H9 (cell line): ENCODE measurements at regions not wholly inside any gene's neighbourhood (a gene's known extent, or its start where the extent isn't known, plus 50 kb on each side); places are given as distances from the start of the nearest gene placed in this dataset.
A peak's percentile ranks its signal among the peaks of the same experiment; 100 is the strongest.

Experiments
- DNase-seq: peaks from one replicate; pipeline ENCODE4 v3.0.0-alpha.2; 2017
- H2AFZ ChIP-seq: one replicate; pipeline ENCODE4 v1.6.1; 2013; ENCODE audit warnings: mild to moderate bottlenecking, low read length, control low read depth, moderate library complexity
- H2AK5ac ChIP-seq: 2 replicates; pipeline ENCODE4 v1.6.1; 2013; ENCODE audit warnings: low read length, control low read depth, mixed read lengths; ENCODE audit not compliant: insufficient read length
- H2BK120ac ChIP-seq: one replicate; pipeline ENCODE4 v1.6.1; 2013; ENCODE audit warnings: low read depth, mild to moderate bottlenecking, low read length, control low read depth, inconsistent platforms; ENCODE audit not compliant: poor library complexity, severe bottlenecking
- H2BK12ac ChIP-seq: 2 replicates; pipeline ENCODE4 v1.6.1; 2013; ENCODE audit warnings: low read length, control low read depth, mixed read lengths, low read depth; ENCODE audit not compliant: insufficient read length
- H2BK15ac ChIP-seq: 2 replicates; pipeline ENCODE4 v1.6.1; 2013; ENCODE audit warnings: low read depth, low read length, control low read depth
- H2BK20ac ChIP-seq: one replicate; pipeline ENCODE4 v1.6.1; 2013; ENCODE audit warnings: low read depth, mild to moderate bottlenecking, low read length, control low read depth, inconsistent platforms; ENCODE audit not compliant: poor library complexity, severe bottlenecking
- H2BK5ac ChIP-seq: 2 replicates; pipeline ENCODE4 v1.6.1; 2013; ENCODE audit warnings: low read length, control low read depth, mixed read lengths; ENCODE audit not compliant: insufficient read length
- H3K14ac ChIP-seq: 2 replicates; pipeline ENCODE4 v1.6.1; 2013; ENCODE audit warnings: low read length, control low read depth; ENCODE audit not compliant: insufficient read depth
- H3K18ac ChIP-seq: 2 replicates; pipeline ENCODE4 v1.6.1; 2013; ENCODE audit warnings: low read depth, mild to moderate bottlenecking, mixed read lengths, low read length, control low read depth; ENCODE audit not compliant: insufficient read length
- H3K23ac ChIP-seq: 2 replicates; pipeline ENCODE4 v1.6.1; 2013; ENCODE audit warnings: low read length, control low read depth, mixed read lengths, low read depth; ENCODE audit not compliant: insufficient read length
- H3K23me2 ChIP-seq: 2 replicates; pipeline ENCODE4 v1.6.1; 2013; ENCODE audit warnings: low read depth, mild to moderate bottlenecking, mixed read lengths, low read length, control low read depth; ENCODE audit not compliant: insufficient read length, poor library complexity, severe bottlenecking
- H3K27ac ChIP-seq: 2 replicates; pipeline ENCODE4 v1.5.1; 2013; ENCODE audit warnings: low read length, control low read depth, mixed read lengths, low read depth; ENCODE audit not compliant: insufficient read length
- H3K27me3 ChIP-seq: 2 replicates; pipeline ENCODE4 v1.6.1; 2013; ENCODE audit warnings: low read length, control low read depth, inconsistent platforms; ENCODE audit not compliant: insufficient read depth
- H3K4ac ChIP-seq: 2 replicates; pipeline ENCODE4 v1.6.1; 2013; ENCODE audit warnings: low read depth, mild to moderate bottlenecking, control low read depth, inconsistent platforms, low read length, moderate library complexity
- H3K4me1 ChIP-seq: 2 replicates; pipeline ENCODE4 v1.6.1; 2013; ENCODE audit warnings: low read length, control low read depth, inconsistent platforms; ENCODE audit not compliant: insufficient read depth
- H3K4me2 ChIP-seq: 2 replicates; pipeline ENCODE4 v1.6.1; 2013; ENCODE audit warnings: low read length, control low read depth, mixed read lengths; ENCODE audit not compliant: insufficient read length, insufficient read depth
- H3K56ac ChIP-seq: 2 replicates; pipeline ENCODE4 v1.6.1; 2013; ENCODE audit warnings: low read depth, mild to moderate bottlenecking, mixed read lengths, low read length, control low read depth; ENCODE audit not compliant: insufficient read length
- H3K79me1 ChIP-seq: 2 replicates; pipeline ENCODE4 v1.6.1; 2013; ENCODE audit warnings: low read depth, mild to moderate bottlenecking, moderate library complexity, low read length, control low read depth, inconsistent platforms; ENCODE audit not compliant: insufficient read depth, poor library complexity, severe bottlenecking
- H3K79me2 ChIP-seq: 2 replicates; pipeline ENCODE4 v1.6.1; 2013; ENCODE audit warnings: low read length, control low read depth, inconsistent platforms; ENCODE audit not compliant: insufficient read depth
- H3K9ac ChIP-seq: 2 replicates; pipeline ENCODE4 v1.6.1; 2013; ENCODE audit warnings: low read length, control low read depth, mixed read lengths; ENCODE audit not compliant: insufficient read length; ENCODE audit errors: extremely low read depth
- H3K9me3 ChIP-seq: one replicate; pipeline ENCODE4 v1.6.1; 2013; ENCODE audit warnings: low read depth, low read length, inconsistent platforms; ENCODE audit not compliant: control insufficient read depth
- H3T11ph ChIP-seq: one replicate; pipeline ENCODE4 v1.6.1; 2013; ENCODE audit warnings: mild to moderate bottlenecking, low read length, control low read depth, inconsistent platforms
- H4K20me1 ChIP-seq: one replicate; pipeline ENCODE4 v1.6.1; 2013; ENCODE audit not compliant: control insufficient read depth, insufficient read length, insufficient read depth
- H4K5ac ChIP-seq: 2 replicates; pipeline ENCODE4 v1.6.1; 2013; ENCODE audit warnings: low read depth, mild to moderate bottlenecking, mixed read lengths, low read length, control low read depth; ENCODE audit not compliant: insufficient read length
- H4K8ac ChIP-seq: replicated peaks from 2 replicates; pipeline ENCODE4 v1.6.1; 2013; ENCODE audit warnings: low read length, control low read depth, mixed read lengths, low read depth; ENCODE audit not compliant: insufficient read length
- H4K91ac ChIP-seq: 2 replicates; pipeline ENCODE4 v1.6.1; 2013; ENCODE audit warnings: low read depth, mild to moderate bottlenecking, moderate library complexity, mixed read lengths, low read length, control low read depth; ENCODE audit not compliant: insufficient read length
- H3K27ac Mint-ChIP-seq, 3 experiments: 2 replicates in 2 of 3; 3 replicates in 1 of 3; pipeline ENCODE4 v1.8.0; 2020 to 2021; ENCODE audit warnings: mixed read lengths in 3 of 3, mild to moderate bottlenecking in 1 of 3, moderate library complexity in 1 of 3
- H3K27me3 Mint-ChIP-seq: 2 replicates; pipeline ENCODE4 v1.8.0; 2021; ENCODE audit warnings: low read depth, mild to moderate bottlenecking, moderate library complexity, mixed read lengths
- H3K36me3 Mint-ChIP-seq, 3 experiments: 2 replicates in 2 of 3; 3 replicates in 1 of 3; pipeline ENCODE4 v1.8.0; 2020 to 2021; ENCODE audit warnings: low read depth in 3 of 3, mixed read lengths in 3 of 3; ENCODE audit not compliant: insufficient read depth in 1 of 3
- H3K4me1 Mint-ChIP-seq, 2 experiments: 2 replicates each; pipeline ENCODE4 v1.8.0; 2020; ENCODE audit warnings: mixed read lengths in 2 of 2
- H3K4me3 Mint-ChIP-seq, 2 experiments: 2 replicates in 1 of 2; 3 replicates in 1 of 2; pipeline ENCODE4 v1.8.0; 2020 to 2021; ENCODE audit warnings: mild to moderate bottlenecking in 2 of 2, mixed read lengths in 2 of 2, moderate library complexity in 1 of 2
- H3K9me3 Mint-ChIP-seq, 2 experiments: 2 replicates in 1 of 2; 3 replicates in 1 of 2; pipeline ENCODE4 v1.8.0; 2020; ENCODE audit warnings: mild to moderate bottlenecking in 2 of 2, mixed read lengths in 2 of 2, moderate library complexity in 1 of 2
- WGBS: extraction: QIAGEN DNeasy Blood & Tissue Kit; methylation state at CpG from one replicate; pipeline ENCODE4 v1.1.7; 2013; ENCODE audit warnings: missing lambda C conversion rate, low lambda C conversion rate, mixed read lengths; ENCODE audit not compliant: insufficient read length; ENCODE audit errors: extremely low coverage; 5-methylcytosine and 5-hydroxymethylcytosine counted together
- TF ChIP-seq, protein P1 (sequence below): fragments of 200-600 bp; sonication (generic); conservative IDR thresholded peaks from 3 replicates; pipeline ENCODE4 v1.8.0; 2021; ENCODE audit warnings: antibody characterized with exemption, mild to moderate bottlenecking

DNA sequence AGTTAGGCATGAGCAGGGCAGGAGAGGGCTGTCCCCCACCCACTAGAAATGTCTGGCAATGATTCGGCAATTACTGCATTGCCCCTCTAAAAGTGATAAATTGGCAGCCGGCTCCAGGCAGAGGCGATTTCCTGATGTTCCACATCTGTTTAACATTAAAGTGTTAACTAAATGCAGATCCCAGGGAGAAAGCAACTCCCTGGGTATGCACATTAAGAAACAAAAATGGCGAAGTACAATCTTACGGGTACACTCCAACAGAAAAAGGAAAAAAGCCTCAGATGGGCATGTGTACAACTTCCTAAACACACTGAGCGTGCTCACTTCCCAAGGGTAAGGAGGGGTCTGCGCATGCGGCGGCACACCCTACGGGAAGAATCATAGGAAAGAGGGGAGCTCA is 314.4 kb downstream of the CASP12 start:
- H3K14ac ChIP-seq = no peak overlapping the region
- no peak overlapping the region for H2BK12ac ChIP-seq
- no peak overlapping the region for H4K5ac ChIP-seq
- H2AFZ ChIP-seq = no peak overlapping the region
- H3K18ac ChIP-seq = no peak overlapping the region
- no peak overlapping the region for H2BK5ac ChIP-seq
- no peak overlapping the region for H4K91ac ChIP-seq
- H3K79me1 ChIP-seq = no peaks in the 10 kb centered on the region
- peaks cover 15 to 21% of the 10 kb centered on the region in 2 experiments for H3K4me1 Mint-ChIP-seq
- no peaks in the 10 kb centered on the region for H3K27me3 ChIP-seq
- no peak overlapping the region for H4K8ac ChIP-seq
- H3K27me3 Mint-ChIP-seq = peaks cover 2% of the 10 kb centered on the region; the same call in 1 of the 2 replicates
- no peak overlapping the region for H3K4me2 ChIP-seq
- peaks cover 0 to 6% (median 0%) of the 10 kb centered on the region in 3 experiments; a peak in 2 of 7 replicates for H3K36me3 Mint-ChIP-seq
- no peak overlapping the region for H2AK5ac ChIP-seq
- no peak overlapping the region for H3T11ph ChIP-seq
- no peak overlapping the region for H3K9ac ChIP-seq
- no peak for DNase-seq
- no peak overlapping the region for H2BK120ac ChIP-seq
- no peak overlapping the region for H3K4me3 Mint-ChIP-seq
- no peak overlapping the region for H3K4ac ChIP-seq
- H3K23ac ChIP-seq = no peak overlapping the region
- no peaks in the 10 kb centered on the region for H3K79me2 ChIP-seq
- H3K27ac Mint-ChIP-seq = peak overlapping the region in 1 of 3 experiments; percentile 83; a peak in 1 of 7 replicates
- H4K20me1 ChIP-seq = no peaks in the 10 kb centered on the region
- H2BK15ac ChIP-seq = no peak overlapping the region
- H3K23me2 ChIP-seq = no peaks in the 10 kb centered on the region
- H3K9me3 ChIP-seq = no peaks in the 10 kb centered on the region
- no CpG with 5 or more reads among the region's 10 CpGs for WGBS
- H3K27ac ChIP-seq = no peak overlapping the region
- H3K56ac ChIP-seq = no peak overlapping the region
- TF ChIP-seq, protein P1, sequence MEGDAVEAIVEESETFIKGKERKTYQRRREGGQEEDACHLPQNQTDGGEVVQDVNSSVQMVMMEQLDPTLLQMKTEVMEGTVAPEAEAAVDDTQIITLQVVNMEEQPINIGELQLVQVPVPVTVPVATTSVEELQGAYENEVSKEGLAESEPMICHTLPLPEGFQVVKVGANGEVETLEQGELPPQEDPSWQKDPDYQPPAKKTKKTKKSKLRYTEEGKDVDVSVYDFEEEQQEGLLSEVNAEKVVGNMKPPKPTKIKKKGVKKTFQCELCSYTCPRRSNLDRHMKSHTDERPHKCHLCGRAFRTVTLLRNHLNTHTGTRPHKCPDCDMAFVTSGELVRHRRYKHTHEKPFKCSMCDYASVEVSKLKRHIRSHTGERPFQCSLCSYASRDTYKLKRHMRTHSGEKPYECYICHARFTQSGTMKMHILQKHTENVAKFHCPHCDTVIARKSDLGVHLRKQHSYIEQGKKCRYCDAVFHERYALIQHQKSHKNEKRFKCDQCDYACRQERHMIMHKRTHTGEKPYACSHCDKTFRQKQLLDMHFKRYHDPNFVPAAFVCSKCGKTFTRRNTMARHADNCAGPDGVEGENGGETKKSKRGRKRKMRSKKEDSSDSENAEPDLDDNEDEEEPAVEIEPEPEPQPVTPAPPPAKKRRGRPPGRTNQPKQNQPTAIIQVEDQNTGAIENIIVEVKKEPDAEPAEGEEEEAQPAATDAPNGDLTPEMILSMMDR = no peak
- H3K9me3 Mint-ChIP-seq = no peaks in the 10 kb centered on the region
- H2BK20ac ChIP-seq = no peak overlapping the region
- H3K4me1 ChIP-seq = peaks cover 2% of the 10 kb centered on the region; the same call in 1 of the 2 replicates
